Mesothelial cell of epicardium (in vitro differentiated cells): ENCODE measurements at regions not wholly inside any gene's neighbourhood (a gene's known extent, or its start where the extent isn't known, plus 50 kb on each side); places are given as distances from the start of the nearest gene placed in this dataset.

ENCODE experiments used
- DNase-seq, 2 experiments: peaks; one replicate each; pipeline ENCODE4 v3.0.0; 2021; ENCODE audit warnings: low spot score in 2 of 2; ENCODE audit not compliant: unreplicated experiment in 2 of 2
- H3K27ac Mint-ChIP-seq: 2 replicates; pipeline ENCODE4 v1.8.0; 2021; ENCODE audit warnings: mixed read lengths
- H3K27me3 Mint-ChIP-seq: 2 replicates; pipeline ENCODE4 v1.8.0; 2021; ENCODE audit warnings: low read depth, mixed read lengths
- H3K36me3 Mint-ChIP-seq: 2 replicates; pipeline ENCODE4 v1.8.0; 2021; ENCODE audit warnings: mixed read lengths
- H3K4me1 Mint-ChIP-seq: 2 replicates; pipeline ENCODE4 v1.8.0; 2021; ENCODE audit warnings: mixed read lengths
- H3K4me3 Mint-ChIP-seq: 2 replicates; pipeline ENCODE4 v1.8.0; 2021; ENCODE audit warnings: mild to moderate bottlenecking, moderate library complexity, mixed read lengths
- H3K9me3 Mint-ChIP-seq: 2 replicates; pipeline ENCODE4 v1.8.0; 2021; ENCODE audit warnings: mixed read lengths
- CTCF ChIP-seq: fragments of 200-600 bp; sonication (generic); IDR thresholded peaks from one replicate; pipeline ENCODE4 v1.5.0; 2021; ENCODE audit warnings: antibody characterized with exemption; ENCODE audit not compliant: unreplicated experiment

- no peak for TF ChIP-seq CTCF
- H3K27ac Mint-ChIP-seq = no peak overlapping the region
- no peak for DNase-seq
- no peak overlapping the region for H3K4me3 Mint-ChIP-seq
- no peaks in the 10 kb centered on the region for H3K4me1 Mint-ChIP-seq
- no peaks in the 10 kb centered on the region for H3K36me3 Mint-ChIP-seq
- H3K9me3 Mint-ChIP-seq = peaks cover 16% of the 10 kb centered on the region
- H3K27me3 Mint-ChIP-seq = no peaks in the 10 kb centered on the region
Observed at GRCh38 chr16:25586826-25587225, 104.9 kb upstream of the HS3ST4 start.

DNA sequence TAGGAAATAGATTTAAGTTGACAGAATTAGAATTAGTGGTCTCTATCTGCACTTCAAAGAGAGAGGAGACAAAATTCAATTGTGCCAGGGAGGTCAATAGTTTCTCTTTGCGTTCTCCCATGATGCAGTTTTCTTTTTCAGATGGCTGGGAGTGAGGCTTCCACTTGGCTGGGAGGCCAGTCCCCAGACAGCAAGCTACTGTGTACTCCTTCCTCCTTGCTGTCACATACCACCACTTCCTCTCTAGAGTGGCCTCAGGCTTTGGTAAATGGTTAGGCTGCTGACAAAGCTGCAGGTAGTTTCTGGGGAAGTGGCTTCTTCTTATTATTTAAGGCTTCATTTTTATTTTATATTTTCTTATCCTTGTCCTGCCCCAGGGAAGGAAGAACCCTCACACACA is 106.2 kb upstream of the HS3ST4 start:
- Mint-ChIP-seq H3K36me3 (no peaks in the 10 kb centered on the region), H3K27ac (no peak overlapping the region), H3K4me1 (no peaks in the 10 kb centered on the region), H3K27me3 (no peaks in the 10 kb centered on the region), H3K9me3 (peaks cover 16% of the 10 kb centered on the region), H3K4me3 (no peak overlapping the region)
- DNase-seq = no peak
- TF ChIP-seq CTCF = no peak

GRCh38 chr16:25580041-25580440 is 111.7 kb upstream of the HS3ST4 start:
- Mint-ChIP-seq H3K4me1 (peaks cover 10% of the 10 kb centered on the region), H3K27ac (no peak overlapping the region), H3K27me3 (no peaks in the 10 kb centered on the region), H3K36me3 (no peaks in the 10 kb centered on the region), H3K9me3 (peaks cover 13% of the 10 kb centered on the region), H3K4me3 (no peak overlapping the region)
- TF ChIP-seq CTCF = no peak
- DNase-seq = no peak

DNA sequence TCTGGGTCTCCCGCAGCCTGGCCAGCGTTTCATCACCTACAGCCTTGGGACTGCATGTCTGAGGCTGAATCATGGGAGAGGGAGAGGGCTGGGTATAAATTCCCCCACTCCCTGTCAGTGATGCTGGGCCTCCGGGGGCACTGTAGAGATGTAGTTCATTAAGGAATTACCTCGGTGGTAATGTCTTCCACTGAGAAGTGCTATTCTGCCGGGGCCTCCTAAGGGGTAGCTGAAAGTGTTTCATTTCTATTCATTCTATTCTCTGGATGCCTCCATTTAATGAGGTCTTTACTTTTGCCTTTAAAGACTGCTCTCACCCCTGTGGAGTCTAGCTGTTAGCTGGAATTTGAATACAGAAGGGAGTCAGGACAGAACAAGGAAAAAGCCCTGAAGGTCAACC is 116.4 kb upstream of the HS3ST4 start:
- H3K4me3 Mint-ChIP-seq = no peak overlapping the region
- peaks cover 23% of the 10 kb centered on the region for H3K4me1 Mint-ChIP-seq
- no peaks in the 10 kb centered on the region for H3K27me3 Mint-ChIP-seq
- no peaks in the 10 kb centered on the region for H3K36me3 Mint-ChIP-seq
- no peak overlapping the region for H3K27ac Mint-ChIP-seq
- H3K9me3 Mint-ChIP-seq = no peaks in the 10 kb centered on the region
- no peak for DNase-seq
- TF ChIP-seq CTCF = no peak

DNA sequence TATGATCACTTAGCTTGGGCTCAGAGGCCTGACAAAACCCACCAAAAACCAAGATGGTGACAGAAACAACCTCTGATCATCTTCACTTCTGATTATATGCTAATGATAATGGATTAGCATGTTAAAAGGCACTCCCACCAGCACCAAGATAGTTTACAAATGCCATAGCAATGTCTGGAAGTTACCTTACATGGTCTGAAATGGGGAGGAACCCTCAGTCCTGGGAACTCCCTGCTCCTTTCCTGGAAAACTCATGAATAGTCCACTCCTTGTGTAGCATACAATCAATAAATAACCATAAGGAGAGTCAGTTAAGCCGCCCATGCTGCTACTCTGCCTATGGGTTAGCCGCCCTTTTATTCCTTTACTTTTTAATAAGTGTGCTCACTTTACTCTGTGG is 120.0 kb upstream of the HS3ST4 start:
- H3K27me3 Mint-ChIP-seq = no peaks in the 10 kb centered on the region
- H3K4me1 Mint-ChIP-seq = peaks cover 35% of the 10 kb centered on the region
- H3K9me3 Mint-ChIP-seq = peaks cover 8% of the 10 kb centered on the region
- no peak overlapping the region for H3K4me3 Mint-ChIP-seq
- H3K27ac Mint-ChIP-seq = peak overlapping the region; percentile 80
- no peaks in the 10 kb centered on the region for H3K36me3 Mint-ChIP-seq
- DNase-seq = no peak
- no peak for TF ChIP-seq CTCF

- H3K9me3 Mint-ChIP-seq = peaks cover 8% of the 10 kb centered on the region
- H3K27me3 Mint-ChIP-seq = no peaks in the 10 kb centered on the region
- TF ChIP-seq CTCF = no peak
- DNase-seq = no peak
- peaks cover 38% of the 10 kb centered on the region for H3K4me1 Mint-ChIP-seq
- peak overlapping the region; percentile 33 for H3K27ac Mint-ChIP-seq
- no peaks in the 10 kb centered on the region for H3K36me3 Mint-ChIP-seq
- no peak overlapping the region for H3K4me3 Mint-ChIP-seq
Observed at GRCh38 chr16:25570131-25570530, 121.6 kb upstream of the HS3ST4 start.
